NCI-H146 treated with DMSO at 0.1 percent for 48 hours (cell line): ENCODE measurements at regions not wholly inside any gene's neighbourhood (a gene's known extent, or its start where the extent isn't known, plus 50 kb on each side); places are given as distances from the start of the nearest gene placed in this dataset.

ENCODE experiments used
- DNase-seq: peaks from one replicate; lab custom pipeline; 2025; ENCODE audit not compliant: unreplicated experiment; lab: John Stamatoyannopoulos, UW

GRCh38 chr10:62545160-62546066 lies 171.2 kb downstream of the ZNF365 start:
- DNase-seq = no peak

DNA sequence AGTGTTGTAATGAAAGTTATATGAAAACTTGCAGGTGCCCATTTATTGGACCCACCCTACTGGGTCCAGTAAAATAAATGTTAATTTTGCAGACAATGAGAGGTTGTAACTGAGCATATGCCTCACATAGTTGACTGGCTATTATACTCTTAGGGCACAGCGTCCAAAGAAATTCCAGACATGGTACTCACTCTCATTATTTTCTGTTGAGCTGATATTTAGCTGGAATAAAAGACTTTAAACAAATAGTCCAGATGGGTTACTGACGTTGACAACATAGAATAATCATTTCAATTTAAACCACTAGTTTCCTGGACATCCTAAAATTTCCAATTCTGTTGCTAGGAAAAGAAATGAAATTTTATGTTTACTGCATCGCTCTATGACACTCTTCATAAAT lies 174.5 kb downstream of the ZNF365 start:
- no peak for DNase-seq

DNA sequence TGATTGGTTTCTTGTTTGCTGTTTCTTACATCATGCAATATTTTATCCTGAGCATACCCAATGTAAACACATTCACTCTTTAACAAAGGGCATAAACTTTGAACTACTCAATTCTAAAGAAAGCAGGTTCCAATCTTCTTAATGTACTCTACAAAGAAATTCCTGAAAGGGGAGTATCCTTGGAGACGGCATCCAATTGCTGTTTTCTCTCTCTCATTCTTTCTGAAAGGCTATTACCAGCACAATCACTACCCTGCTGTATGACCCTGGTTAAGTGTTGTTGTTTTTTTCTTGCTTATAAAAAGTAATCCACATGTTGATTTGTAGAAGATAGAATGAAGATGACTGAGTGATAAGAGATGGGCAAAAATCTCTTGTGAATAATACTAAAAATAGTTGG lies 176.0 kb downstream of the ZNF365 start:
- no peak for DNase-seq

DNA sequence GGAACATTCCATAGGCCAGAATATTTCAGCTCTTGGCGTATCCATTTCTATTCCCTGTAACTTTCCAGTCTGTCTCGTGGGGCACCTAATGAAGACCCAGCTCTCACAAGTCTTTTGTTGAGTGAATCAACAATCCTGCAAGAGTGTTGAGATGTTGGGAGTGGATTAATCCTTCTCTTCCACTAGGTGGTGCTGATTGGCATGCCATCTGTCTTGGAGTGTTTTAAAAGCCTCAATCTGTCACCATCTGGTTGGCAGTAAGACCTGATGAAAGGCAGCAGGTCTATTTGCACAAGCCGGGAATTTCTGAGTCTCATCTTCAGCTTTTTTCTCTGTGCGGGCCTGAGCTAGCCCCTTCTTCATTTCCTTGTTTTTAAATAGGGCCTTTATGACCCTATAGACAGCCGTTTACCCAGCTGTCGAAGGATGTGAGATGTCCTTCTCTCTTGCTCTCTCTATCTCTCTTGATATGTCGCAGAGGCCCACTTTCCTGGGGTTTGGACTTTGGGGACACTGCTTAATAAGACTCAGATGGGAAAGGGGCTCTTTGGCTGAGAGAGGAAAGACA lies 180.5 kb downstream of the ZNF365 start:
- DNase-seq = peak; percentile 3

GRCh38 chr10:62559481-62560200 lies 185.5 kb downstream of the ZNF365 start:
- no peak for DNase-seq

GRCh38 chr10:62560201-62560819 lies 186.1 kb downstream of the ZNF365 start:
- DNase-seq = no peak

GRCh38 chr10:62561151-62561550 lies 187.0 kb downstream of the ZNF365 start:
- DNase-seq = no peak

- no peak for DNase-seq
Observed at GRCh38 chr10:62562101-62562500, 187.9 kb downstream of the ZNF365 start.

DNA sequence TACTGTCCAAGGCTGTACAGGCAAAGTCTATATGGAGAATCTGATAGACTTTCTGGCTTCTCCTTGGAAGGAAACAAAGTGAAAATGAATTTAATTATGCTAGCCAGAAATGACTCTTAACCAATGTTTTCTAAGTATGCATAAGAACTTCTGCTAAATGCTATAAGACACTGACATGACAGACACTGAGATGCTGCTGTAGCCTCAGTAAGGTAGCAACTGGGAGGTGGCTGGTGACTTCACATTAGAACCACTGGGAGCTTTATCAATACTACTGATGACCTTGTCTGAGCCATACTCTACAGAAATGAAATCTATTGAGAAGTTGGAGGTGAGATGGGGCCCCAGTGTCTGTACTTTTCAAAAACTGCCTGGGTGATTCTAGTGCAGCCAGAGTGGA lies 188.6 kb downstream of the ZNF365 start:
- DNase-seq = no peak

- DNase-seq = no peak
Observed at GRCh38 chr10:62573929-62574328, 199.8 kb downstream of the ZNF365 start.

- DNase-seq = no peak
Observed at GRCh38 chr10:62577076-62577475, 202.9 kb downstream of the ZNF365 start.

DNA sequence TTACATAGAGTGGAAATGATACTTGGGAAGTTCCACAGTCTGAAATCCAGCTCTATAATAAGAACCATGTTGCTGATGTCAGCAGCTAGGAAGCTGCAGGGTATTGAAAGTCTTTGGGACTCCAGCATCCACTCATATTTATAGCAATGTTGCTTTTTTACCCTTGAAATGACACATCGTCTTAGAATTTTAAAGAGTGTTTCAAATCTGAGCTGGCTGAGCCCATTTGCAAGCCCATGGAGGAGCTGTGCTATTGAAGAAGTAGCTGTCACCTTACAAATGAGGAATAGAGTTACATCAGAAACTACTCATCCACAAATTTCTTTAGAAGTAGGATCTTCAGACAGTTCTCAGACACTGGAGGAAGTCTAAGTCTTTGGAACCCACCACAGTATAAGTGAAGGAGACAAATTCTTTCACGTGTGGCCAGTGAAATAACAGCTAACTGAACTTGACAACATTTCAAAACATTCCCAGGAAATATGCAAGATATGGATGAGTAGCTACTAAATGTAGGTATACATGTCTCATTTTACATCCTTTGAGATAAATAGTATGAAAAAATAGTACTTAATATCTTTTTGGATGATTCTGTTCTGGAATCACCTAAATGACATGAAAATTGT lies 203.6 kb downstream of the ZNF365 start:
- DNase-seq = no peak

- DNase-seq = no peak
Observed at GRCh38 chr10:62578301-62578700, 204.1 kb downstream of the ZNF365 start.

- no peak for DNase-seq
Observed at GRCh38 chr10:62578916-62579315, 204.7 kb downstream of the ZNF365 start.

GRCh38 chr10:62580396-62580795 lies 206.2 kb downstream of the ZNF365 start:
- DNase-seq = no peak

DNA sequence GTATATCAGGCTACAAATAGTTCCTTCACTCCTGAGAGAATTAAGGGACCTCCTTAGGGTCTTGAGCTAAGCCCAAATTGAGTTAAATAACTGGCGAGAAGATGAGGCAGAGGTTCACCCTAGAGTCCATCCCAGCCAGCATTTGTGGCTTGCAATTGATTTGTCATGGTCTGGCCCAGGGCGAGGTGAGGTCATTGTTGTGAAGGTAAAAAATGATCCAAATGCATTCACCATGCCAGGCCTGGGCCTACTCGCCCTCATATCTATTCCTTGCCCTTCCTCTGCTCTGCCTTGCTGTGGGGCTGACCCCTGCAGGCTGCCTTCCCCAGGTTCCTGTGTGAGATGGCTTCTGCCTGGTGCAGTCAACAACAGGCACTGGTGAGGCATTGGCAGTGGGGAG lies 207.2 kb downstream of the ZNF365 start:
- no peak for DNase-seq

DNA sequence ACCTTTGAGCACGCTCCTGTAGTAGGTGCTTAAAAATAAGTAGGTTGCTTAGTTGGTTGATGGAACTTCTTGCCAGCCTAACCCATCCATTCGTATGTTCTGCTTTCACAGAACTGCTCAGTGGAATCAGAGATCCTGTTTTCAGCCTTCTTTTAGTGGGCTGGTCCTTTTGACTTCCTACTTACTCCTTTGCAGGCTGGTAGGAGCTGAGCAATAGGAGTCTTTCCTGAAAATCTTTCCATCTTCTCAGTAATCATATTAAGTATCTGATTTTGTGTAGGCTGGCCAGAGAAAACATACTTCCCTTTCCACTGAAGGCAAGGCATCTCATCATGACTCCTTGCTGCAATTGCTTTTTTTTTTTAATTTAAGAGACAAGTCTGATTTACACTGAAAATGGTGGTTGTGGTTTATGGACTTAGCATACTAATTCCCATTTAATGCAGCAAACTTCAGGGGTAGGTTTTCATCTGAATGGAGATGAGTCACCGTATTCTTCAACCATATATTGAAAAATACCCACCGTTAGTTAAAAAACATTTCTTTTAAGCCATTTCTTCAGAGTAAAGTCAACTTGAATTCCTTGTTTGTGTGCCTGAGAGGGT lies 208.0 kb downstream of the ZNF365 start:
- no peak for DNase-seq

DNA sequence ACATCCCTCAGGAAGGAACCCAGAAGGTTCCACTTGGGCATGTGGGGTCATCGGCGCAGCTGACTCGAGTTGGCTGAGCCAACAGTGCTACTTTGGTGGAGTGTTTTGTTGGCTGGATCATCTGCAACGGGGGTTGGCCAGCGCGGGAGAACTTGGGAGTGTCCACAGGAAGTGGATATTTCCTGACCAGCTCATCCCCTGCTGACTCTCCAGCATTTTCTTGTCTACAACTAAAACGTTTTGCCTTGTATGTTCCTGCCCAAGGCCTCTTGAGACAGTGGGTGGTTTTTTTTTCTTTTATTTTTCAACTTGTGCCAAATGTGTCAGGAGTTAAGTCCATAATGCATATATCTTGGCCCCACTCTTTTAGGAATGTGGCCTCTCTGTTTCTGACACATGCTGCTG lies 208.6 kb downstream of the ZNF365 start:
- DNase-seq = no peak

- no peak for DNase-seq
Observed at GRCh38 chr10:62583876-62584615, 209.9 kb downstream of the ZNF365 start.

DNA sequence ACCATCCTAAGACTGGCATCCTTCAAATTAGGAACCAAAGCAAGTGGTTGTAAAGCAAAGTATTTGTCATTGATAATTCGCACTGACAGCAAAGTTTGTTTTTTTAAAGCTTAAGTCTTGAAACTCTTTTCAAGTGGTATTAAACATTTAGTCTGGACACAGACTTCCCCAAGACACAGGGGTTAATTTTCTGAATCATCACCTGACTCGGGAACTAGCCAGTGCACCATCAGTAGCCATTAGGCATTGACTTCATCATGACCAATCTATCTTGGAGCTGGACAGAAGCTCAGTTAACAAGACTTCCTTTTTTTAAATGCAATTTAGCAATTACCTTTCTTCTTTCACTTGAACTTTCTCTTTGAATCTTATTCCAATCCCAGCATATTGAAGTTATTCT lies 210.6 kb downstream of the ZNF365 start:
- DNase-seq = no peak
